SK-N-MC (cell line): ENCODE measurements at regions not wholly inside any gene's neighbourhood (a gene's known extent, or its start where the extent isn't known, plus 50 kb on each side); places are given as distances from the start of the nearest gene placed in this dataset.

Experiments used
- EZH2 ChIP-seq: fragments of 200-600 bp; sonication (generic); IDR thresholded peaks from one replicate; pipeline ENCODE4 v1.6.1; 2017; ENCODE audit warnings: antibody characterized with exemption
- FOXP2 ChIP-seq: optimal IDR thresholded peaks from 2 replicates; pipeline ENCODE3; 2011; ENCODE audit warnings: mild to moderate bottlenecking, moderate library complexity; ENCODE audit not compliant: insufficient read depth; ENCODE audit errors: extremely low read length, control extremely low read depth

- TF ChIP-seq EZH2 = no peak
- TF ChIP-seq FOXP2 = no peak
Observed at GRCh38 chr4:116628598-116628997, 456.8 kb downstream of the TRAM1L1 start.
